ENCODE measurements at regions not wholly inside any gene's neighbourhood (a gene's known extent, or its start where the extent isn't known, plus 50 kb on each side); places are given as distances from the start of the nearest gene placed in this dataset.

DNA sequence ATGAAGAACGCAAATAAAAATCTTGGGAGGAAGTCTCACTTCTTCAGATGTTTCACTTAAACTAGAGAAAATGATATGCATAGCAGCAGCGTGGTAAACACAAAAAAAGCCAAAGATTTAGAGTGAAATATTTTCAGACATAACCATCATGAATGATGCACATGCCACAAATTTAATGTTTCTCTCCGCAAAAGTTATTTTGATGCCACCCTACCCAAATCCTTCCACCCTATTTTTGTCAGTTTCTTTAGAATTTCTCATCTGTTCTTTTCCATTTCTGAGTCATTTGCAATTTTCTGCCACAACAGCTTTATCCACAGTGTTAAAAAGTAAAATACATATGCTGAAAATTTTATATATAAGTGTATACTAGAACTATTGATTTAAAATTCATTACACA lies 1663.7 kb upstream of the ADGRL3 start:
- Histone ChIP-seq H3K18ac (ENCODE audit: extremely low read depth, low read length) (no peak overlapping the region), H3K79me1 (ENCODE audit: low read depth, low read length) (no peaks in the 10 kb centered on the region), H3K27ac (ENCODE audit: low read depth, low read length) (no peak overlapping the region), H2AFZ (ENCODE audit: low read length) (no peak overlapping the region), H3K4me1 (replicated peaks in 1 of 4; ENCODE audit: control insufficient read depth in 3 of 4, insufficient read depth in 4 of 4, low read length in 3 of 4) (no peaks in the 10 kb centered on the region), H3K4ac (replicated peaks; ENCODE audit: insufficient read length, low read depth, low read length) (no peak overlapping the region), H4K8ac (ENCODE audit: extremely low read depth, insufficient read depth, low read length) (no peak overlapping the region), H2BK20ac (ENCODE audit: low read length) (no peak overlapping the region), H4K5ac (ENCODE audit: insufficient read length, low read depth, low read length) (no peak overlapping the region), H4K91ac (replicated peaks; ENCODE audit: insufficient read length, low read length) (no peak overlapping the region), H2AK5ac (ENCODE audit: low read depth, low read length) (no peak overlapping the region), H3K79me2 (ENCODE audit: control insufficient read depth in 1 of 2, insufficient read depth in 2 of 2, low read length in 2 of 2) (no peaks in the 10 kb centered on the region), H2BK15ac (ENCODE audit: low read length) (no peak overlapping the region), H3K9ac (replicated peaks in 1 of 4; ENCODE audit: extremely low read depth in 1 of 4, low read depth in 3 of 4, low read length in 3 of 4) (no peak overlapping the region), H2BK12ac (ENCODE audit: low read depth, low read length) (no peak overlapping the region), H3K27me3 (replicated peaks in 1 of 4; ENCODE audit: control insufficient read depth in 3 of 4, extremely low read depth in 1 of 4, insufficient read depth in 3 of 4, low read length in 3 of 4) (no peaks in the 10 kb centered on the region), H3K23ac (ENCODE audit: insufficient read length) (no peak overlapping the region), H3K9me3 (ENCODE audit: insufficient read depth in 2 of 2, low read depth in 1 of 2, low read length in 1 of 2) (no peaks in the 10 kb centered on the region), H3K36me3 (ENCODE audit: control insufficient read depth in 2 of 4, insufficient read depth in 4 of 4, low read length in 3 of 4) (no peaks in the 10 kb centered on the region), H3K14ac (ENCODE audit: insufficient read length) (no peak overlapping the region), H3K4me2 (ENCODE audit: insufficient read depth in 1 of 2, low read depth in 2 of 2, low read length in 2 of 2) (no peak overlapping the region), H4K20me1 (replicated peaks in 1 of 2; ENCODE audit: control insufficient read depth in 1 of 2, insufficient read depth in 2 of 2, low read length in 2 of 2) (no peaks in the 10 kb centered on the region), H2BK120ac (replicated peaks; ENCODE audit: low read depth, low read length) (no peak overlapping the region), H2BK5ac (ENCODE audit: low read depth, low read length) (no peak overlapping the region), H3K4me3 (ENCODE audit: extremely low read depth in 1 of 4, insufficient read depth in 2 of 4, low read depth in 3 of 4, low read length in 4 of 4) (no peak overlapping the region), H3K56ac (replicated peaks; ENCODE audit: insufficient read length, low read depth, low read length) (no peak overlapping the region), H3K23me2 (ENCODE audit: low read depth, low read length) (no peaks in the 10 kb centered on the region)
- FAIRE-seq (no peak), DNase-seq (ENCODE audit: low read depth in 1 of 2, low spot score in 2 of 2) (no peak)
- ChIA-PET POLR2A (ENCODE audit: partially characterized antibody) (no interaction called here), CTCF (ENCODE audit: partially characterized antibody) (no interaction called here)
- WGBS, 2 experiments (ENCODE audit: extremely low coverage in 1 of 2, insufficient coverage in 1 of 2, insufficient read length in 1 of 2, insufficient replicate concordance in 2 of 2, low coverage in 1 of 2, low lambda C conversion rate in 2 of 2, missing lambda C conversion rate in 1 of 2): 96% methylated on average over 3 of the region's 3 CpGs; no CpG with 5 or more reads in 1 of the 2 experiments
- TF ChIP-seq SP1 (IDR thresholded peaks at IDR 0.05; ENCODE audit: low read depth, low read length): no peak
- TF ChIP-seq YY1 (IDR thresholded peaks at IDR 0.05; ENCODE audit: low read depth, low read length): no peak
- TF ChIP-seq BACH1 (IDR thresholded peaks at IDR 0.05; ENCODE audit: low read length): no peak
- no peak for TF ChIP-seq SIX5 (IDR thresholded peaks at IDR 0.05; ENCODE audit: low read depth, low read length)
- TF ChIP-seq, protein P1, sequence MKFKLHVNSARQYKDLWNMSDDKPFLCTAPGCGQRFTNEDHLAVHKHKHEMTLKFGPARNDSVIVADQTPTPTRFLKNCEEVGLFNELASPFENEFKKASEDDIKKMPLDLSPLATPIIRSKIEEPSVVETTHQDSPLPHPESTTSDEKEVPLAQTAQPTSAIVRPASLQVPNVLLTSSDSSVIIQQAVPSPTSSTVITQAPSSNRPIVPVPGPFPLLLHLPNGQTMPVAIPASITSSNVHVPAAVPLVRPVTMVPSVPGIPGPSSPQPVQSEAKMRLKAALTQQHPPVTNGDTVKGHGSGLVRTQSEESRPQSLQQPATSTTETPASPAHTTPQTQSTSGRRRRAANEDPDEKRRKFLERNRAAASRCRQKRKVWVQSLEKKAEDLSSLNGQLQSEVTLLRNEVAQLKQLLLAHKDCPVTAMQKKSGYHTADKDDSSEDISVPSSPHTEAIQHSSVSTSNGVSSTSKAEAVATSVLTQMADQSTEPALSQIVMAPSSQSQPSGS (IDR thresholded peaks at IDR 0.05; ENCODE audit: low read length): no peak
- TF ChIP-seq EP300 (IDR thresholded peaks at IDR 0.05; ENCODE audit: borderline replicate concordance in 1 of 2, low read depth in 2 of 2, low read length in 2 of 2): no peak
- TF ChIP-seq SRF (IDR thresholded peaks at IDR 0.05; ENCODE audit: low read depth, low read length): no peak
- TF ChIP-seq CHD2 (IDR thresholded peaks at IDR 0.05; ENCODE audit: low read length): no peak
